Lower leg skin (tissue), 4 donors: ENCODE measurements at regions not wholly inside any gene's neighbourhood (a gene's known extent, or its start where the extent isn't known, plus 50 kb on each side); places are given as distances from the start of the nearest gene placed in this dataset.

Source experiments
- DNase-seq, 2 donors: peaks; one replicate each; pipeline ENCODE4 v3.0.0-alpha.2; 2019; ENCODE audit warnings: low spot score in 2 of 2
- H3K4me3 ChIP-seq: fragments of 200-600 bp; sonication (generic); 2 replicates; pipeline ENCODE4 v1.5.1; 2017; ENCODE audit warnings: mild to moderate bottlenecking, low read depth; ENCODE audit not compliant: poor library complexity, severe bottlenecking
- POLR2A ChIP-seq, 2 donors: fragments of 450-650 bp; IDR thresholded peaks; one replicate each; pipeline ENCODE4 v1.6.1; 2016 to 2017; ENCODE audit warnings: antibody characterized with exemption in 2 of 2, mild to moderate bottlenecking in 1 of 2, moderate library complexity in 1 of 2
- WGBS, 2 donors: methylation state at CpG; one replicate each; pipeline ENCODE4 v1.1.5; 2018; 5-methylcytosine and 5-hydroxymethylcytosine counted together
- intact Hi-C: fragments of 100-400 bp; cut with DNase I; formaldehyde crosslinking; loops from one replicate; pipeline ENCODE4 v1.15.0; 2023; ENCODE audit warnings: low total_unique reads
- TF ChIP-seq, protein P1 (sequence below), 3 donors: fragments of 450-650 bp; IDR thresholded peaks; one replicate each; pipeline ENCODE4 v1.5.1; 2016; ENCODE audit warnings: antibody characterized with exemption in 3 of 3, mild to moderate bottlenecking in 3 of 3, moderate library complexity in 2 of 3

DNA sequence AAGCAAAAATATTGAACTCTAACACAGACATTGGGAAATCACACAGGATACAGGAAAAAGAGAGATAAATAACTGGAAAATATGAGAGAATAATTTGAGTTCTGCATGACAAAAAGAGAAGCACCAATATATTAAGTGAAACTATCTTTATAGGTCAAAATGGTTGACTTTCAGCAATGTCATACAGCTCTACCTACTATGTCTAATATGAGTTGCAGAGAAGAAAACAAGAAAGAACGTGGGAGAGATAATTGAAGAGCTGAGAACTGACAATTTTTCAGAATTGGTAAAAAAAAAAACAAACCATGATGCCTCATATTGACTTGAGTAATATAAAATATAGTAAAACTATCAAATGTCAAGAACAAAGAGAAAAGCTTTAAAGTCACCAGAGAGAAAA, 221.7 kb downstream of the BCL11B start:
- no peak overlapping the region for H3K4me3 ChIP-seq
- 71 to 86% methylated on average over 1 of the region's 1 CpG for WGBS, 2 donors
- no peak for DNase-seq
- TF ChIP-seq POLR2A (IDR thresholded peaks at IDR 0.05): no peak
- TF ChIP-seq, protein P1, sequence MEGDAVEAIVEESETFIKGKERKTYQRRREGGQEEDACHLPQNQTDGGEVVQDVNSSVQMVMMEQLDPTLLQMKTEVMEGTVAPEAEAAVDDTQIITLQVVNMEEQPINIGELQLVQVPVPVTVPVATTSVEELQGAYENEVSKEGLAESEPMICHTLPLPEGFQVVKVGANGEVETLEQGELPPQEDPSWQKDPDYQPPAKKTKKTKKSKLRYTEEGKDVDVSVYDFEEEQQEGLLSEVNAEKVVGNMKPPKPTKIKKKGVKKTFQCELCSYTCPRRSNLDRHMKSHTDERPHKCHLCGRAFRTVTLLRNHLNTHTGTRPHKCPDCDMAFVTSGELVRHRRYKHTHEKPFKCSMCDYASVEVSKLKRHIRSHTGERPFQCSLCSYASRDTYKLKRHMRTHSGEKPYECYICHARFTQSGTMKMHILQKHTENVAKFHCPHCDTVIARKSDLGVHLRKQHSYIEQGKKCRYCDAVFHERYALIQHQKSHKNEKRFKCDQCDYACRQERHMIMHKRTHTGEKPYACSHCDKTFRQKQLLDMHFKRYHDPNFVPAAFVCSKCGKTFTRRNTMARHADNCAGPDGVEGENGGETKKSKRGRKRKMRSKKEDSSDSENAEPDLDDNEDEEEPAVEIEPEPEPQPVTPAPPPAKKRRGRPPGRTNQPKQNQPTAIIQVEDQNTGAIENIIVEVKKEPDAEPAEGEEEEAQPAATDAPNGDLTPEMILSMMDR (IDR thresholded peaks at IDR 0.05): no peak
- intact Hi-C loops: no loop called here

DNA sequence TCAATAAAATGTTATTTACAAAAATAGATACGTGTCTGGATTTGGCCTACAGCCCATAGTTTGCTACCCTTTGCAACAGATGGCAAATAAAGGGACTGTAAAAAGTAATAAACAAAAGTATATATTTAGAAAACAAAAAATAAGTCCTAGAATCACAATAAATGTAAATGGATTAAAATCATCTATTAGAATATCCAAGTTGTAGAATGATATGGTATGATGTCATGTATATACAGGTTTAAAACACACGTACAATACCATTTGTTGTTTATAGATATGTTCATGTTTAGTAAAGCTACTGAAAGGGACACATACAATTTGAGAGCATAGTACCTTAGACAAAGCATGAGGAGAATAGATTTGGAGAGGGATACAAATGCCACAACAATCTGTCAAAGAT, 219.5 kb downstream of the BCL11B start:
- intact Hi-C loops: no loop called here
- no peak overlapping the region for H3K4me3 ChIP-seq
- TF ChIP-seq, protein P1 (IDR thresholded peaks at IDR 0.05): no peak
- no peak for TF ChIP-seq POLR2A (IDR thresholded peaks at IDR 0.05)
- DNase-seq: no peak
- 91 to 92% methylated on average over 2 of the region's 2 CpGs for WGBS, 2 donors

DNA sequence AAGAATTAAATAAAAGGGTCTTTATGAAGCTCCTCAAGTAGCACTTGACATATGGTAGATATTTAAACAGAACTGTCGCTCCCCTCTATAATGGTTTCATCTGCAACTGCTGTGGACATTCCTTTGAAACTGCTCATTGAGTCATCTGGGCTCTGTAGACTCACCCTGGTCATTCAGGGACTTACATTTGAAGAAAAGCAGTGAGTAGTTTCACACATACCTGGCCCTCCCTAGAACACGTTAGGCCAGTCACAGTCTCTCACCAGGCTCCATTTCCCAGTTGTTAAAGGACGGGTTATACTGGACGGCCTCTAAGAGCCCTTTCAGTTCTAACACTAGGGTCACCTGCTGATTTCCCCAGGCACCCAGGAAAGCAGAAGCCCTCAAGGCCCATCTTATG, 217.0 kb downstream of the BCL11B start:
- no peak for TF ChIP-seq POLR2A (IDR thresholded peaks at IDR 0.05)
- TF ChIP-seq, protein P1 (IDR thresholded peaks at IDR 0.05): no peak
- 78 to 91% methylated on average over 4 of the region's 4 CpGs for WGBS, 2 donors
- DNase-seq: peak in 1 of 2 donors; percentile 8
- intact Hi-C loops: no loop called here
- H3K4me3 ChIP-seq: no peak overlapping the region

DNA sequence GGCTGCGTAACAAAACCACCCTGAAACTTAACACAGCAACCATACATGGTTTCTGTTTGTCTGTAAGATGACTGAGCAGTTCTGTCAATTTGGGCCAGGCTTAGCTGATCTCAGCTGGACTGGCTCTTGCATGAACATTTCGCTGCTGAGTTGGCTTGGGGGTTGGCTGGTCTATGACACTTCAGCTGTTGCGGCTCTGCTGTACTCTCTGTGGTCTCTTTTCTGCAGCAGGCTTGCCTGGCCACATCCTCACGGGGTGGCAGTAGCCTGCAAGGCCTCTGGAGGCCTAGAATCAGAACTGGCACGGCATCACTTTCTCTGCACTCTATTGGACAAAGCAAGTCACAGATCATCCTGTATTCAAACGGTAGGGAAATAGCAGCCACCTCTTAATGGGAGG, 216.2 kb downstream of the BCL11B start:
- DNase-seq: peak in 1 of 2 donors; percentile 60
- TF ChIP-seq POLR2A (IDR thresholded peaks at IDR 0.05): no peak
- TF ChIP-seq, protein P1 (IDR thresholded peaks at IDR 0.05): no peak
- H3K4me3 ChIP-seq: no peak overlapping the region
- intact Hi-C loops: no loop called here
- WGBS, 2 donors: 74 to 94% methylated on average over 6 of the region's 6 CpGs

DNA sequence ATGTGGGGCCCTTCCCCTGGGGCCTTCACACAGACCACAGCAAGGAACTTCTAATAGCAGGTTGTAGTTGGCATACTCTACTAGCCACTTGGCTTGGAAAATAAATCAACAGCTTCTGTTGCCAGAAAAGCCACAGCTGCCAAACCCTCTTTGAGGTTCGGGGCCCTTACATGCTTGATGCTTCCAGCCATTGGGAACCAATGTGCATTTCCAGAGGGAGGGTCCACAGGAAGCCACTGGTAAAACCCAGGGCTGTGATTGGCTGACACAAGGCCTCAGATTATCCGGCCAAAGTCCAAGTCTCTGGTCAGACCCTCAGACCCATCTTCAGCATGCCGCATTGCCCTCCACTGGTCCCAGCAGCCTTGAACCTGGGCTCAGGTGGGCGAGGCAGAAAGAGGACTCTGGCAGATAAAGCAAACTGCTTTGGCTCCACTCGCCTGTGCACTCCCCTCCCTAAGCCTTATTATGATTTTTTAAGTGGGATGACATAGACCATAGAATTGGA, 214.4 kb downstream of the BCL11B start:
- intact Hi-C loops: no loop called here
- no peak overlapping the region for H3K4me3 ChIP-seq
- 69 to 81% methylated on average over 5 of the region's 5 CpGs for WGBS, 2 donors
- TF ChIP-seq POLR2A (IDR thresholded peaks at IDR 0.05): no peak
- TF ChIP-seq, protein P1 (IDR thresholded peaks at IDR 0.05): no peak
- peak in 1 of 2 donors; percentile 59 for DNase-seq

DNA sequence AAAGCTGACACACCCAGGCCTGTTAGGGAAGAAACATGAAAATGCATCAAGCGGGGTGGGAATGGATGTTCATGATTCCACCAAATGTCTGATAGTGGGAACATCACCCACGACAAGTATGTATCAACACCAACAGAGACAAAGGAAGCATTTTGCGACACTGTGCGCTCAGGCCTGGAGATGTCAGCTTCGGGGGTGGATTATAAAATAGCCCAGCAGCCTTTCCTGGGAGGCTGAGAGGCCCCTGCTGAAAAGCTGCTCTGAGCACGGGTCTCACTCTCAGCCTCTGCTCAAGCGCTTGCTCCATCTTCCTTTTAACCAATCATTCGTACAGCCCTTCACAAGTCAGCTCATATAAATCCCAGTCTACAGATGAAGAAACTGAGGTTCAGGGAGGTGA, 213.5 kb downstream of the BCL11B start:
- 94 to 98% methylated on average over 8 of the region's 8 CpGs for WGBS, 2 donors
- intact Hi-C loops: no loop called here
- DNase-seq: peak in 1 of 2 donors; percentile 45
- TF ChIP-seq, protein P1 (IDR thresholded peaks at IDR 0.05): no peak
- TF ChIP-seq POLR2A (IDR thresholded peaks at IDR 0.05): no peak
- no peak overlapping the region for H3K4me3 ChIP-seq
